ENCODE measurements at regions not wholly inside any gene's neighbourhood (a gene's known extent, or its start where the extent isn't known, plus 50 kb on each side); places are given as distances from the start of the nearest gene placed in this dataset.

DNA sequence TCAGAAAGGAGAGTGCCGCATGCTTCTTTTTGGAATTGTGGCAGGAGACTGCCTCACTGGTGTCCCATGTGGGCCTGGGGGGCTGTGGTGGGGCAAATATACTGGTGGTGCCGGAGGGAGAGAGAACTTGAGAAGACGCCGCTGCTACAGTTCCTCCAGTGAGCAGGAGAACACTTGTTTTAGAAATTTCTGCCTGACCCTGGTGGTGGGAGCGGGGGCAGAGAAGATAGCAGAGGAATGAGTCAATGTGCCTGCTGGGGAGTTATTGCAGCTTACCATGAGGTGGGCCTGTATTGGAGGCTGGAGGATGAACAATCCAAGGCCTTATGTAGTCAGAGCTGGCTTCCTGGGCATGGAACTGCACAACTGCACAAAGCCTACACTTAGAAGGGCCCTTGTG lies 211.8 kb downstream of the SNAPC1 start:
- Histone ChIP-seq H3K27ac (ENCODE audit: control insufficient read depth, insufficient read depth, low read length) (no peak overlapping the region), H2AFZ (ENCODE audit: control insufficient read depth, low read length) (no peak overlapping the region), H3K9ac (ENCODE audit: control insufficient read depth, extremely low read depth, insufficient read depth, low read length) (no peak overlapping the region), H3K4me2 (ENCODE audit: control insufficient read depth, extremely low read depth, insufficient read depth, low read depth, low read length) (no peak overlapping the region), H3K4me3 (ENCODE audit: control insufficient read depth in 2 of 3, extremely low read depth in 1 of 3, insufficient read depth in 2 of 3, low read depth in 1 of 3, low read length in 3 of 3) (no peak overlapping the region), H4K20me1 (ENCODE audit: control insufficient read depth, extremely low read depth, insufficient read depth, low read length) (no peaks in the 10 kb centered on the region), H3K4me1 (ENCODE audit: control insufficient read depth, extremely low read depth, insufficient read depth, low read length) (peaks cover 10% of the 10 kb centered on the region), H3K9me3 (ENCODE audit: control insufficient read depth, low read depth, low read length) (no peaks in the 10 kb centered on the region), H3K79me2 (ENCODE audit: control insufficient read depth, insufficient read depth, low read length) (no peaks in the 10 kb centered on the region), H3K9me1 (ENCODE audit: control insufficient read depth, extremely low read depth, insufficient read depth, low read length) (no peaks in the 10 kb centered on the region), H3K27me3 (ENCODE audit: control insufficient read depth, extremely low read depth, insufficient read depth, low read length) (no peaks in the 10 kb centered on the region), H3K36me3 (ENCODE audit: control insufficient read depth in 2 of 2, extremely low read depth in 1 of 2, insufficient read depth in 2 of 2, low read length in 2 of 2) (no peaks in the 10 kb centered on the region)
- TF ChIP-seq EZH2 (IDR thresholded peaks at IDR 0.05; ENCODE audit: low read length) = no peak
- TF ChIP-seq, protein P1, sequence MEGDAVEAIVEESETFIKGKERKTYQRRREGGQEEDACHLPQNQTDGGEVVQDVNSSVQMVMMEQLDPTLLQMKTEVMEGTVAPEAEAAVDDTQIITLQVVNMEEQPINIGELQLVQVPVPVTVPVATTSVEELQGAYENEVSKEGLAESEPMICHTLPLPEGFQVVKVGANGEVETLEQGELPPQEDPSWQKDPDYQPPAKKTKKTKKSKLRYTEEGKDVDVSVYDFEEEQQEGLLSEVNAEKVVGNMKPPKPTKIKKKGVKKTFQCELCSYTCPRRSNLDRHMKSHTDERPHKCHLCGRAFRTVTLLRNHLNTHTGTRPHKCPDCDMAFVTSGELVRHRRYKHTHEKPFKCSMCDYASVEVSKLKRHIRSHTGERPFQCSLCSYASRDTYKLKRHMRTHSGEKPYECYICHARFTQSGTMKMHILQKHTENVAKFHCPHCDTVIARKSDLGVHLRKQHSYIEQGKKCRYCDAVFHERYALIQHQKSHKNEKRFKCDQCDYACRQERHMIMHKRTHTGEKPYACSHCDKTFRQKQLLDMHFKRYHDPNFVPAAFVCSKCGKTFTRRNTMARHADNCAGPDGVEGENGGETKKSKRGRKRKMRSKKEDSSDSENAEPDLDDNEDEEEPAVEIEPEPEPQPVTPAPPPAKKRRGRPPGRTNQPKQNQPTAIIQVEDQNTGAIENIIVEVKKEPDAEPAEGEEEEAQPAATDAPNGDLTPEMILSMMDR (optimal IDR thresholded peaks at IDR 0.05 in 1 of 3, IDR thresholded peaks at IDR 0.05 in 1 of 3, conservative IDR thresholded peaks at IDR 0.05 in 1 of 3; ENCODE audit: extremely low read depth in 1 of 3, insufficient read depth in 2 of 3, low read length in 3 of 3) = no peak
- dilution Hi-C loops (cut with MboI; ENCODE audit: extremely low pct_ligation_motif_present, low sequenced_read_pairs) = no loop called here
- no peak for DNase-seq (ENCODE audit: low read depth, low spot score)
- FAIRE-seq = peak; percentile 55

DNA sequence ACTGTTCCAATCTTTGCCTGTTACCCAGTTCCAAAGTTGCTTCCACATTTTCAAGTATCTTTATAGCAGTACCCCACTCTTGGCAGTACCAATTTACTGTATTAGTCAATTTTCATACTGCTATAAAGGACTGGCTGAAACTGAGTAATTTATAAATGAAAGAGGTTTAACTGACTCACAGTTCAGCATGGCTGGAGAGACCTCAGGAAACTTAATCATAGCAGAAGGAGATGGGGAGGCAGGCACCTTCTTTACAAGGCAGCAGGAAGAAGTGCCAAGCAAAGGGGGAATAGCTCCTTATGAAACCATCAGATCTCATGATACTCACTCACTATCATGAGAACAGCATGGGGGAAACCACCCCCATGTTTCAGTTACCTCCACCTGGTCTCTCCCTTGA lies 215.0 kb downstream of the SNAPC1 start:
- Histone ChIP-seq H3K9me3 (ENCODE audit: control insufficient read depth, low read depth, low read length) (no peaks in the 10 kb centered on the region), H3K4me2 (ENCODE audit: control insufficient read depth, extremely low read depth, insufficient read depth, low read depth, low read length) (no peak overlapping the region), H3K4me3 (ENCODE audit: control insufficient read depth in 2 of 3, extremely low read depth in 1 of 3, insufficient read depth in 2 of 3, low read depth in 1 of 3, low read length in 3 of 3) (no peak overlapping the region), H2AFZ (ENCODE audit: control insufficient read depth, low read length) (no peak overlapping the region), H3K4me1 (ENCODE audit: control insufficient read depth, extremely low read depth, insufficient read depth, low read length) (peaks cover 10% of the 10 kb centered on the region), H3K9me1 (ENCODE audit: control insufficient read depth, extremely low read depth, insufficient read depth, low read length) (no peaks in the 10 kb centered on the region), H3K79me2 (ENCODE audit: control insufficient read depth, insufficient read depth, low read length) (no peaks in the 10 kb centered on the region), H4K20me1 (ENCODE audit: control insufficient read depth, extremely low read depth, insufficient read depth, low read length) (no peaks in the 10 kb centered on the region), H3K36me3 (ENCODE audit: control insufficient read depth in 2 of 2, extremely low read depth in 1 of 2, insufficient read depth in 2 of 2, low read length in 2 of 2) (no peaks in the 10 kb centered on the region), H3K9ac (ENCODE audit: control insufficient read depth, extremely low read depth, insufficient read depth, low read length) (no peak overlapping the region), H3K27me3 (ENCODE audit: control insufficient read depth, extremely low read depth, insufficient read depth, low read length) (no peaks in the 10 kb centered on the region), H3K27ac (ENCODE audit: control insufficient read depth, insufficient read depth, low read length) (no peak overlapping the region)
- no peak for TF ChIP-seq EZH2 (IDR thresholded peaks at IDR 0.05; ENCODE audit: low read length)
- TF ChIP-seq, protein P1 (optimal IDR thresholded peaks at IDR 0.05 in 1 of 3, IDR thresholded peaks at IDR 0.05 in 1 of 3, conservative IDR thresholded peaks at IDR 0.05 in 1 of 3; ENCODE audit: extremely low read depth in 1 of 3, insufficient read depth in 2 of 3, low read length in 3 of 3) = no peak
- dilution Hi-C loops (cut with MboI; ENCODE audit: extremely low pct_ligation_motif_present, low sequenced_read_pairs) = no loop called here
- FAIRE-seq = no peak
- DNase-seq (ENCODE audit: low read depth, low spot score) = no peak

Measured in keratinocyte (primary cell).